ENCODE measurements at regions not wholly inside any gene's neighbourhood (a gene's known extent, or its start where the extent isn't known, plus 50 kb on each side); places are given as distances from the start of the nearest gene placed in this dataset.

DNA sequence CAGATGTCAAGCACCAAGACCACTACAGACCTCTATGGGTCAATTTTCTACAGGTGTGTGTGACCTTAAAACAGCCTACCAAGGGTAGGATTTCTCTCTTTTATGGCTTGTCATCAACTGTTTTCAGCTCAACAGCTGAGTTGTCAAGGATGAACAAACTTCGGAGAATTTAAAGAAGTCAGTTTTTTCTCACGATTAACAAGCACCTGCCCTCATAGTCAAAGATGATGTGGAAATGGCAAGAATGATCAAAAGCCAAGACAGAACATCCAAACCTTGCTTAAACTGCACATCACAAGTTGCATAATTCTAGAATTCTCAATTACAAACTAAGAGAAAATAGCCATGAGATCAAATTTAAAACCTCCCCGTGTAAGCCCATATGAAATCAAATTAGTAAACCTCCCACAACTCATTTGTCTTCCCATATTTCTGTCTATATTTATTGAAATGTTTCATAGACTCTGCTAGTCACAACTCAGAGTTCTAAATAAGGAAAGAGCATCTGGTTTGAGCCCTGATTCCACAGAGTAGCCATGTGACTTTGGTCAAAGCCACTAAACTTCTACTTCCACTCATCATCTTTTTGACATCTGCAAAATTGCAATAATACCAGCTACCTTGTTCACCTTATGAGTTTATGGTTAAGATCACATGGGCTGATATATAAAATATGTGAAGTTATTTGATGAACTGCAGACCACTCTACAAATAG is 521.5 kb upstream of the HTR2A start:
- Histone ChIP-seq H3K4me3 (no peak overlapping the region), H2AFZ (no peak overlapping the region), H3K9me2 (replicated peaks; ENCODE audit: insufficient read depth) (no peaks in the 10 kb centered on the region), H3K4me2 (no peak overlapping the region), H3K27ac (no peak overlapping the region), H3K9me3 (ENCODE audit: low read depth) (no peaks in the 10 kb centered on the region), H3K79me2 (no peaks in the 10 kb centered on the region), H3K36me3 (replicated peaks; ENCODE audit: insufficient read depth, low read depth) (no peaks in the 10 kb centered on the region), H3K4me1 (ENCODE audit: insufficient read depth) (no peaks in the 10 kb centered on the region), H3K27me3 (no peaks in the 10 kb centered on the region), H4K20me1 (ENCODE audit: insufficient read depth, poor library complexity, severe bottlenecking) (no peaks in the 10 kb centered on the region)
- no peak for DNase-seq (ENCODE audit: low spot score)
- WGBS (ENCODE audit: low lambda C conversion rate, missing lambda C conversion rate) = 93% methylated on average over 3 of the region's 3 CpGs
- TF ChIP-seq, protein P1, sequence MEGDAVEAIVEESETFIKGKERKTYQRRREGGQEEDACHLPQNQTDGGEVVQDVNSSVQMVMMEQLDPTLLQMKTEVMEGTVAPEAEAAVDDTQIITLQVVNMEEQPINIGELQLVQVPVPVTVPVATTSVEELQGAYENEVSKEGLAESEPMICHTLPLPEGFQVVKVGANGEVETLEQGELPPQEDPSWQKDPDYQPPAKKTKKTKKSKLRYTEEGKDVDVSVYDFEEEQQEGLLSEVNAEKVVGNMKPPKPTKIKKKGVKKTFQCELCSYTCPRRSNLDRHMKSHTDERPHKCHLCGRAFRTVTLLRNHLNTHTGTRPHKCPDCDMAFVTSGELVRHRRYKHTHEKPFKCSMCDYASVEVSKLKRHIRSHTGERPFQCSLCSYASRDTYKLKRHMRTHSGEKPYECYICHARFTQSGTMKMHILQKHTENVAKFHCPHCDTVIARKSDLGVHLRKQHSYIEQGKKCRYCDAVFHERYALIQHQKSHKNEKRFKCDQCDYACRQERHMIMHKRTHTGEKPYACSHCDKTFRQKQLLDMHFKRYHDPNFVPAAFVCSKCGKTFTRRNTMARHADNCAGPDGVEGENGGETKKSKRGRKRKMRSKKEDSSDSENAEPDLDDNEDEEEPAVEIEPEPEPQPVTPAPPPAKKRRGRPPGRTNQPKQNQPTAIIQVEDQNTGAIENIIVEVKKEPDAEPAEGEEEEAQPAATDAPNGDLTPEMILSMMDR (IDR thresholded peaks at IDR 0.05; ENCODE audit: poor library complexity) = no peak
- TF ChIP-seq EZH2phosphoT487 (IDR thresholded peaks at IDR 0.05; ENCODE audit: low read depth, severe bottlenecking, unreplicated experiment) = no peak
- TF ChIP-seq EZH2 (IDR thresholded peaks at IDR 0.05; ENCODE audit: borderline replicate concordance) = no peak

DNA sequence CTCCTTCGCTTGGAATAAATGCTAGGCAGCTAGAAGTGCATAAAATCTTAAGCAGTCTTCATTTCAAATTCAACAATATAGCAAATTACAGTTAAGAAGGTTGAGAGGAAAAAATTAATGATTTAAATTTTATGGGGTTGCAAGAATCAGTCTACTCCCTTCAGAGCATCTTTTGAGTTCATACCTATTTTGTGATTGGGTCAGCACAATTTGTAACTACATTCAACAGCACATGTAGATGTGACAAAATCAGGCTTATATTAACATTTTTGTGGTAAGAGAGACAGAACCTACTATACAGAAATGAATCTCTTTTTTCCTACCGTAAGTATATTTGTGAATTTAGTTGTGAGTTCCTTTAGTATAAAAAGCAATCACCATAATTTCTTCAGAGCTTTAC is 520.6 kb upstream of the HTR2A start:
- Histone ChIP-seq H3K79me2 (no peaks in the 10 kb centered on the region), H3K27me3 (no peaks in the 10 kb centered on the region), H3K9me2 (replicated peaks; ENCODE audit: insufficient read depth) (no peaks in the 10 kb centered on the region), H3K9me3 (ENCODE audit: low read depth) (no peaks in the 10 kb centered on the region), H3K27ac (no peak overlapping the region), H3K4me3 (no peak overlapping the region), H3K4me1 (ENCODE audit: insufficient read depth) (no peaks in the 10 kb centered on the region), H3K4me2 (no peak overlapping the region), H4K20me1 (ENCODE audit: insufficient read depth, poor library complexity, severe bottlenecking) (no peaks in the 10 kb centered on the region), H2AFZ (no peak overlapping the region), H3K36me3 (replicated peaks; ENCODE audit: insufficient read depth, low read depth) (no peaks in the 10 kb centered on the region)
- TF ChIP-seq, protein P1 (IDR thresholded peaks at IDR 0.05; ENCODE audit: poor library complexity) = no peak
- TF ChIP-seq EZH2phosphoT487 (IDR thresholded peaks at IDR 0.05; ENCODE audit: low read depth, severe bottlenecking, unreplicated experiment) (no peak), EZH2 (IDR thresholded peaks at IDR 0.05; ENCODE audit: borderline replicate concordance) (no peak)
- no peak for DNase-seq (ENCODE audit: low spot score)
- 92% methylated on average over 2 of the region's 2 CpGs for WGBS (ENCODE audit: low lambda C conversion rate, missing lambda C conversion rate)

DNA sequence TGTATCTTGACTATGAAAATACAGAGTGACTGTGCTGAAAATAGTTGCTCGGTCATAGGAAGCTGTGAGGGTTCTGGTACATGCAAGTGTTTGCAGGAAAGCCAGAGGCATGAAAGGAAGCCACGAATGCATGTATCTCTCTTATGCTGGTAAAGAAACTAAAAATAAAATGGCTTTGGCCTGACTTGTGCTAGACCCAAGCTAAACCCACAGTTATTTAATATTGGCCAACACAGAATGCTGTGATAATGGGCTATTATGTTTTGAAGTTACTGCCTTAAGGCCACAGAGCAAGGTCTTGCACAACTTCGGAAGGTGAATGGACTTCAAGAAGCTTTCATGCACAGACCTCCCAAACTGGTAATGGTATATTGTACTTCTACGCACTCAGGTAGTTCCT is 518.2 kb upstream of the HTR2A start:
- no peak overlapping the region for H3K4me3 ChIP-seq
- DNase-seq (ENCODE audit: low spot score) = no peak
- H3K27ac ChIP-seq = no peak overlapping the region
- no peak overlapping the region for H3K4me2 ChIP-seq
- H3K27me3 ChIP-seq = no peaks in the 10 kb centered on the region
- no peaks in the 10 kb centered on the region for H3K9me2 ChIP-seq (replicated peaks; ENCODE audit: insufficient read depth)
- H2AFZ ChIP-seq = no peak overlapping the region
- no peak for TF ChIP-seq EZH2phosphoT487 (IDR thresholded peaks at IDR 0.05; ENCODE audit: low read depth, severe bottlenecking, unreplicated experiment)
- TF ChIP-seq, protein P1 (IDR thresholded peaks at IDR 0.05; ENCODE audit: poor library complexity) = no peak
- TF ChIP-seq EZH2 (IDR thresholded peaks at IDR 0.05; ENCODE audit: borderline replicate concordance) = no peak
- H3K36me3 ChIP-seq (replicated peaks; ENCODE audit: insufficient read depth, low read depth) = no peaks in the 10 kb centered on the region
- no peaks in the 10 kb centered on the region for H3K79me2 ChIP-seq
- H3K4me1 ChIP-seq (ENCODE audit: insufficient read depth) = no peaks in the 10 kb centered on the region
- 80% methylated on average over 4 of the region's 4 CpGs for WGBS (ENCODE audit: low lambda C conversion rate, missing lambda C conversion rate)
- no peaks in the 10 kb centered on the region for H3K9me3 ChIP-seq (ENCODE audit: low read depth)
- no peaks in the 10 kb centered on the region for H4K20me1 ChIP-seq (ENCODE audit: insufficient read depth, poor library complexity, severe bottlenecking)

Measured in hepatocyte (in vitro differentiated cells).